Liver (tissue), 8 donors: ENCODE measurements at regions not wholly inside any gene's neighbourhood (a gene's known extent, or its start where the extent isn't known, plus 50 kb on each side); places are given as distances from the start of the nearest gene placed in this dataset.

Experiments used
- DNase-seq: peaks from one replicate; pipeline ENCODE4 v3.0.0-alpha.2; 2017; ENCODE audit warnings: low spot score
- H3K27ac ChIP-seq, 2 donors: one replicate each; pipeline ENCODE4 v1.7.0; 2013; ENCODE audit warnings: inconsistent platforms in 2 of 2, low read length in 2 of 2, control low read depth in 1 of 2, low read depth in 1 of 2, mild to moderate bottlenecking in 1 of 2
- H3K27me3 ChIP-seq, 4 donors: one replicate each; pipeline versions ENCODE4 v1.6.1 to v1.7.0; 2013; ENCODE audit warnings: low read length in 3 of 4, inconsistent platforms in 1 of 4, mild to moderate bottlenecking in 1 of 4, moderate library complexity in 1 of 4; ENCODE audit not compliant: control insufficient read depth in 4 of 4, insufficient read depth in 4 of 4
- H3K36me3 ChIP-seq, 4 donors: one replicate each; pipeline versions ENCODE4 v1.6.1 to v1.7.0; 2013; ENCODE audit warnings: low read length in 3 of 4, mild to moderate bottlenecking in 3 of 4, low read depth in 1 of 4, moderate library complexity in 1 of 4; ENCODE audit not compliant: control insufficient read depth in 4 of 4, insufficient read depth in 3 of 4
- H3K4me1 ChIP-seq, 4 donors: one replicate each; pipeline versions ENCODE4 v1.6.1 to v1.7.0; 2013; ENCODE audit warnings: low read length in 3 of 4, mild to moderate bottlenecking in 3 of 4, moderate library complexity in 1 of 4; ENCODE audit not compliant: control insufficient read depth in 4 of 4, insufficient read depth in 4 of 4
- H3K4me3 ChIP-seq, 3 donors: one replicate each; pipeline versions ENCODE4 v1.6.1 to v1.7.0; 2013; ENCODE audit warnings: low read length in 3 of 3, control low read depth in 1 of 3, low read depth in 1 of 3, mild to moderate bottlenecking in 1 of 3
- H3K9ac ChIP-seq, 2 donors: one replicate each; pipeline ENCODE4 v1.7.0; 2013; ENCODE audit warnings: low read length in 2 of 2, mild to moderate bottlenecking in 2 of 2, moderate library complexity in 2 of 2, control low read depth in 1 of 2, low read depth in 1 of 2
- H3K9me3 ChIP-seq, 4 donors: one replicate each; pipeline versions ENCODE4 v1.6.1 to v1.7.0; 2013; ENCODE audit warnings: low read length in 3 of 4; ENCODE audit not compliant: control insufficient read depth in 4 of 4
- CTCF ChIP-seq: fragments of 150-350 bp; IDR thresholded peaks from 2 replicates; pipeline ENCODE4 v1.5.1; 2017; ENCODE audit warnings: improper control_type of control experiment, low read depth, low read length; ENCODE audit not compliant: missing input control
- FOXA1 ChIP-seq: IDR thresholded peaks from 2 replicates; pipeline ENCODE4 v1.6.1; 2016; ENCODE audit warnings: antibody characterized with exemption
- FOXA2 ChIP-seq: IDR thresholded peaks from 2 replicates; pipeline ENCODE4 v1.6.1; 2016; ENCODE audit warnings: antibody characterized with exemption
- GABPA ChIP-seq, 2 donors: IDR thresholded peaks in 1 of 2; conservative IDR thresholded peaks in 1 of 2; 2 replicates each; pipeline ENCODE4 v1.6.1; 2016; ENCODE audit warnings: antibody characterized with exemption in 2 of 2, mild to moderate bottlenecking in 1 of 2, moderate library complexity in 1 of 2
- HNF4A ChIP-seq, 2 donors: conservative IDR thresholded peaks; 2 replicates each; pipeline ENCODE4 v1.6.1; 2016; ENCODE audit warnings: antibody characterized with exemption in 2 of 2, mild to moderate bottlenecking in 2 of 2
- HNF4G ChIP-seq: IDR thresholded peaks from 2 replicates; pipeline ENCODE4 v1.6.1; 2016; ENCODE audit warnings: antibody characterized with exemption
- NR2F2 ChIP-seq: IDR thresholded peaks from 2 replicates; pipeline ENCODE4 v1.6.1; 2016; ENCODE audit warnings: antibody characterized with exemption
- RAD21 ChIP-seq, 2 donors: IDR thresholded peaks; 2 replicates each; pipeline ENCODE4 v1.6.1; 2016; ENCODE audit warnings: antibody characterized with exemption in 2 of 2, mild to moderate bottlenecking in 2 of 2
- TAF1 ChIP-seq: conservative IDR thresholded peaks from 2 replicates; pipeline ENCODE4 v1.6.1; 2016; ENCODE audit warnings: antibody characterized with exemption, mild to moderate bottlenecking
- YY1 ChIP-seq: IDR thresholded peaks from 2 replicates; pipeline ENCODE4 v1.6.1; 2016; ENCODE audit warnings: antibody characterized with exemption, mild to moderate bottlenecking
- WGBS: extraction: QIAGEN DNeasy Blood & Tissue Kit; methylation state at CpG from one replicate; pipeline ENCODE4 v1.1.7; 2013; 5-methylcytosine and 5-hydroxymethylcytosine counted together
- TF ChIP-seq, protein P1 (sequence below): IDR thresholded peaks from 2 replicates; pipeline ENCODE4 v1.6.1; 2016; ENCODE audit warnings: antibody characterized with exemption
- TF ChIP-seq, protein P2 (sequence below): IDR thresholded peaks from 2 replicates; pipeline ENCODE4 v1.6.1; 2016; ENCODE audit warnings: antibody characterized with exemption
- donor health status: healthy.
- donor health status: healthy.
- donor health status: healthy.
- donor health status: healthy.
- donor health status: healthy.

GRCh38 chr4:156545003-156545785 is 426.4 kb downstream of the PDGFC start (continued):
- TF ChIP-seq FOXA1 (no peak), GABPA (IDR thresholded peaks at IDR 0.05 in 1 of 2, conservative IDR thresholded peaks at IDR 0.05 in 1 of 2) (no peak), RAD21 (IDR thresholded peaks at IDR 0.05) (no peak)
- TF ChIP-seq, protein P1, sequence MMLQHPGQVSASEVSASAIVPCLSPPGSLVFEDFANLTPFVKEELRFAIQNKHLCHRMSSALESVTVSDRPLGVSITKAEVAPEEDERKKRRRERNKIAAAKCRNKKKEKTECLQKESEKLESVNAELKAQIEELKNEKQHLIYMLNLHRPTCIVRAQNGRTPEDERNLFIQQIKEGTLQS = no peak

DNA sequence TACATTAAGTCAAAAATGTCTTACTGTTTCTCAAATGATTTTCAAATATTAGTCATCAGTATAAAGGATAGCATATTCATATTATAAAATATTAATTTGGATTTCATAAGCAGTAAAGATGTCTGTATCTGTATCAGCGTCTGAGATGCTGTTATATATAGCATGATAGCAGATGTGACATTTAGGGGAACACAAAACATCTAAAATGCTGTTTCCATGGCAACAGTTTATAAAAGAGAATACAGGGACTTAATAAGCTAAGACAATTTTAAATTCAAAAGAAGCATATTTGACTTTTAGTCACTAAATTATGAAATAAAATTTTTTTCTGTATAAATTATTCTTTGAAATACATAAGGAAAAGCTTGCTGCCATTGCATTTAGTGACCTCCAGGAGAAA is 432.2 kb downstream of the PDGFC start:
- Histone ChIP-seq H3K9me3 (no peaks in the 10 kb centered on the region), H3K4me3 (no peak overlapping the region), H3K9ac (no peak overlapping the region), H3K27me3 (peaks cover 0 to 3% (median 0%) of the 10 kb centered on the region in 4 donors), H3K27ac (no peak overlapping the region), H3K4me1 (no peaks in the 10 kb centered on the region), H3K36me3 (no peaks in the 10 kb centered on the region)
- DNase-seq = no peak
- 69% methylated on average over 1 of the region's 1 CpG for WGBS
- TF ChIP-seq FOXA2 (no peak), NR2F2 (no peak), HNF4A (conservative IDR thresholded peaks at IDR 0.05) (no peak)

DNA sequence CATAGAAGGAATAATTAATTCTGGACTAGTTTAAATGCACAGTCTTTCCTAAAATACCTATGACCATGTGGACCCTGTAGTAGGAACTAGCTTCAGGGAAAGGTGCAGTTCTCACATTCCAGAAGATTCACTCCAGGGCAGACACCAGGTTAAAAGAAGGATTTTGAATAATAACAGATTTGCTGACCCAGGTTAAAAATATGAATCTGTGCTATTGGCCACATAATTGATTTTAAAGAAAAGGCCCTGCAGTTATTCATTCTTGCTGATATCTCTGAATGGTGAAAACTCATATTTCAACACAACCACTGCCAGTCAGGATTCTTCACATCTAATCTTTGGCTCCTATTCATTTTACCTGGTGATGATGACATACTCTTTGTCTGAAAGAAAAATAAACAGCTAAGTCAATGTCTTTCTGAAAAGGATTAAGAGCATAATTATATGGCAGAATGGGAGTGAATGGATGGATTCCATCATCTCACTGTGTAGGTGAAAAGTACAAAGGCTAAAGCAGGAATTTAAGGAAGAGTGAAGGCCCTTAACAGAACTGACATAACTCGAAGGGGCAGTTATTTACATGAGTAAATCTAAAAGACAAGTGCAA is 432.8 kb downstream of the PDGFC start:
- Histone ChIP-seq H3K9ac (no peak overlapping the region), H3K27ac (no peak overlapping the region), H3K4me1 (no peaks in the 10 kb centered on the region), H3K4me3 (no peak overlapping the region), H3K27me3 (peaks cover 0 to 3% (median 0%) of the 10 kb centered on the region in 4 donors), H3K36me3 (no peaks in the 10 kb centered on the region), H3K9me3 (no peaks in the 10 kb centered on the region)
- no peak for DNase-seq
- WGBS = 68% methylated on average over 1 of the region's 1 CpG
- TF ChIP-seq YY1 (no peak), FOXA2 (no peak), TAF1 (no peak), RAD21 (IDR thresholded peaks at IDR 0.05) (no peak), CTCF (no peak), NR2F2 (no peak), GABPA (IDR thresholded peaks at IDR 0.05 in 1 of 2, conservative IDR thresholded peaks at IDR 0.05 in 1 of 2) (no peak), HNF4A (conservative IDR thresholded peaks at IDR 0.05) (no peak), HNF4G (no peak)
- TF ChIP-seq, protein P1 = no peak
- TF ChIP-seq, protein P2, sequence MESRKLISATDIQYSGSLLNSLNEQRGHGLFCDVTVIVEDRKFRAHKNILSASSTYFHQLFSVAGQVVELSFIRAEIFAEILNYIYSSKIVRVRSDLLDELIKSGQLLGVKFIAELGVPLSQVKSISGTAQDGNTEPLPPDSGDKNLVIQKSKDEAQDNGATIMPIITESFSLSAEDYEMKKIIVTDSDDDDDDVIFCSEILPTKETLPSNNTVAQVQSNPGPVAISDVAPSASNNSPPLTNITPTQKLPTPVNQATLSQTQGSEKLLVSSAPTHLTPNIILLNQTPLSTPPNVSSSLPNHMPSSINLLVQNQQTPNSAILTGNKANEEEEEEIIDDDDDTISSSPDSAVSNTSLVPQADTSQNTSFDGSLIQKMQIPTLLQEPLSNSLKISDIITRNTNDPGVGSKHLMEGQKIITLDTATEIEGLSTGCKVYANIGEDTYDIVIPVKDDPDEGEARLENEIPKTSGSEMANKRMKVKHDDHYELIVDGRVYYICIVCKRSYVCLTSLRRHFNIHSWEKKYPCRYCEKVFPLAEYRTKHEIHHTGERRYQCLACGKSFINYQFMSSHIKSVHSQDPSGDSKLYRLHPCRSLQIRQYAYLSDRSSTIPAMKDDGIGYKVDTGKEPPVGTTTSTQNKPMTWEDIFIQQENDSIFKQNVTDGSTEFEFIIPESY = no peak
